Mucosa of rectum (tissue), 2 donors: ENCODE measurements at regions not wholly inside any gene's neighbourhood (a gene's known extent, or its start where the extent isn't known, plus 50 kb on each side); places are given as distances from the start of the nearest gene placed in this dataset.
"Not testable (repeated sequence)": the region's sequence is repeated elsewhere in the genome, so short reads cannot be mapped to it uniquely, and the experiment has no call there.

Source experiments
- H3K27ac ChIP-seq, 2 donors: one replicate each; pipeline ENCODE4 v1.7.0; 2013; ENCODE audit warnings: inconsistent platforms in 2 of 2, low read depth in 2 of 2, low read length in 2 of 2
- H3K27me3 ChIP-seq, 2 donors: one replicate each; pipeline ENCODE4 v1.7.0; 2013; ENCODE audit warnings: low read length in 2 of 2; ENCODE audit not compliant: control insufficient read depth in 2 of 2, insufficient read depth in 2 of 2
- H3K36me3 ChIP-seq, 2 donors: one replicate each; pipeline ENCODE4 v1.7.0; 2013; ENCODE audit warnings: low read length in 2 of 2; ENCODE audit not compliant: control insufficient read depth in 2 of 2, insufficient read depth in 2 of 2
- H3K4me1 ChIP-seq, 2 donors: one replicate each; pipeline ENCODE4 v1.7.0; 2013; ENCODE audit warnings: low read length in 2 of 2, mild to moderate bottlenecking in 1 of 2; ENCODE audit not compliant: control insufficient read depth in 2 of 2, insufficient read depth in 2 of 2
- H3K4me3 ChIP-seq, 2 donors: one replicate each; pipeline ENCODE4 v1.7.0; 2013; ENCODE audit warnings: low read length in 2 of 2
- H3K9ac ChIP-seq, 2 donors: one replicate each; pipeline ENCODE4 v1.7.0; 2013; ENCODE audit warnings: low read length in 2 of 2, low read depth in 1 of 2, mild to moderate bottlenecking in 1 of 2
- H3K9me3 ChIP-seq, 2 donors: one replicate each; pipeline ENCODE4 v1.7.0; 2013; ENCODE audit warnings: low read length in 2 of 2; ENCODE audit not compliant: control insufficient read depth in 2 of 2
- donor health status: healthy.
- donor health status: Normal muscosa, but diverticular disease.

DNA sequence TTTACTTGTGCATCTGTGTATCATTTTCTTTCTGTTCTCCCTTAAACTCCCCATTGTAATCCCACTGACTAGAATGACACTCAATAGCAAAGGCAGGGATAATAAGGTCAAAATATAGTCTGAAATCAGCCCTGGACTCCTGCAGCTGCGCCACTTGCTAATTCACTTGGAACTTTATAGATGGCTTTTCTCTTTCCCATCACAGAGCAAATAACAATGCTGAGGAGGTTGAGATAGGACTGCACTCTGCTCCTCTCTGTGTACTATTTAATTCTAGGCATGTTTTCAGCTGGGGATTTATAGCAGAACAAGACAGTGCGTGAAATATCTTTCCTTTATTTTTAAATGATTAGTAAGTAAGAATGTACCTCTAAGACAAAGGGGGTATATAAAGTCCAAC lies 324.2 kb downstream of the LNPK start:
- Histone ChIP-seq H3K9ac (no peak overlapping the region), H3K4me3 (no peak overlapping the region), H3K4me1 (no peaks in the 10 kb centered on the region), H3K36me3 (no peaks in the 10 kb centered on the region), H3K27me3 (no peaks in the 10 kb centered on the region), H3K9me3 (no peaks in the 10 kb centered on the region), H3K27ac (no peak overlapping the region)

DNA sequence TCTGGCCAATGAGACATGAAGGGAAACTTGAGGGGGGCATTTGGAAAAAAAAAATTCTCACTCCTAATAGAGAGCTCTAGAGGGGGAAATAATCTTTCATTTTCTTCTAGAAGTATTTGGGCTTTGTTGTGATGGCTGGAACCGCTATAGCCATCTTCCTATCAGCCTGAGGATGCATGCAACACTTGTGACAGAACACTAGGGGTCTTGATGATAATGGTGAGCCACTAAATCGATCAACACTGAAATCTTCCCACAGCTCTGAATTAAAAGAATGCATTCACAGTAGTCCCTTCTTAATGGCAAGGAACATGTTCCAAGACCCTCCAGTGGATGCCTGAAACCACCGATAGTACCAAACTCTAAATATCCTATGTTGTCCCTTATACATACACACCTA lies 325.3 kb downstream of the LNPK start:
- Histone ChIP-seq H3K9ac (no peak overlapping the region), H3K4me1 (no peaks in the 10 kb centered on the region), H3K27ac (no peak overlapping the region), H3K36me3 (no peaks in the 10 kb centered on the region), H3K27me3 (no peaks in the 10 kb centered on the region), H3K9me3 (no peaks in the 10 kb centered on the region), H3K4me3 (no peak overlapping the region)

DNA sequence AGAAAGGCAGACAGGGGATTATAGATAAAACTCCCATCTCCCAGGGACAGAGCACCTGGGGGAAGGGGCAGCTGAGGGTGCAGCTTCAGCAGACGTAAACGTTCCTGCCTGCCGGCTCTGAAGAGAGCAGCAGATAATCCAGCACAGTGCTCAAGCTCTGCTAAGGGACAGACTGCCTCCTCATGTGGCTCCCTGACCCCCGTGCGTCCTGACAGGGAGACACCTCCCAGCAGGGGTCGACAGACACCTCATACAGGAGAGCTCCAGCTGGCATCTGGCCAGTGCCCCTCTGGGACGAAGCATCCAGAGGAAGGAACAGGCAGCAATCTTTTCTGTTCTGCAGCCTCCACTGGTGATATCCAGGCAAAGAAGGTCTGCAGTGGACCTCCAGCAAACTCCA lies 333.3 kb downstream of the LNPK start:
- H3K27me3 ChIP-seq, H3K4me3 ChIP-seq, H3K9me3 ChIP-seq, H3K27ac ChIP-seq, H3K4me1 ChIP-seq, H3K36me3 ChIP-seq, H3K9ac ChIP-seq: not testable (repeated sequence)

DNA sequence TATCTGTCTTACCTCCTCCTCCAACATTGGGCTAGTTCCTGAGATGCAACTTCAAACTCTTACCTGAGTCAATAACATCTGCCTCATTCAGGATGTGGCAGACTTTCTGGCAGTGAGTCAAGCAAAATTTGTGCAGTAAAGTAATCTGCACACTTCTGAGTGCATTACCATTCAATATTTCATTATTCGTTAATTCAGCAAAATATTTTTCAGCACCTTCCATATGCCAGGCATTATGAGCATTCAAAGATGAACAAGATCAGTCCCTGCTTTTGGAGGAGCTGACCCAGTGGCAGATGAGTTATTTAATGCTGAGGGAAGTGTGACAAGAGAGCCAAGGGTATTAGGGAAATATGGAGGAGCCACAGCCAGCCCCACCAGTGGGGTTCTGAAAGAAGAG lies 339.7 kb downstream of the LNPK start:
- no peaks in the 10 kb centered on the region for H3K9me3 ChIP-seq
- H3K4me1 ChIP-seq, result no peaks in the 10 kb centered on the region
- H3K27me3 ChIP-seq, result no peaks in the 10 kb centered on the region
- no peak overlapping the region for H3K9ac ChIP-seq
- H3K4me3 ChIP-seq, result no peak overlapping the region
- H3K36me3 ChIP-seq, result no peaks in the 10 kb centered on the region
- H3K27ac ChIP-seq, result no peak overlapping the region

- H3K36me3 ChIP-seq, result no peaks in the 10 kb centered on the region
Observed at GRCh38 chr2:175648577-175649063, 353.4 kb downstream of the LNPK start.

GRCh38 chr2:175647058-175647457 lies 355.0 kb downstream of the LNPK start:
- Histone ChIP-seq H3K9me3 (peaks cover 0 to 3% of the 10 kb centered on the region in 2 donors), H3K9ac (no peak overlapping the region)

More at GRCh38 chr2:175648577-175649063, 353.4 kb downstream of the LNPK start:
- Histone ChIP-seq H3K27ac (no peak overlapping the region), H3K4me3 (no peak overlapping the region), H3K4me1 (no peaks in the 10 kb centered on the region), H3K9ac (no peak overlapping the region), H3K27me3 (no peaks in the 10 kb centered on the region), H3K9me3 (peaks cover 0 to 3% of the 10 kb centered on the region in 2 donors)

DNA sequence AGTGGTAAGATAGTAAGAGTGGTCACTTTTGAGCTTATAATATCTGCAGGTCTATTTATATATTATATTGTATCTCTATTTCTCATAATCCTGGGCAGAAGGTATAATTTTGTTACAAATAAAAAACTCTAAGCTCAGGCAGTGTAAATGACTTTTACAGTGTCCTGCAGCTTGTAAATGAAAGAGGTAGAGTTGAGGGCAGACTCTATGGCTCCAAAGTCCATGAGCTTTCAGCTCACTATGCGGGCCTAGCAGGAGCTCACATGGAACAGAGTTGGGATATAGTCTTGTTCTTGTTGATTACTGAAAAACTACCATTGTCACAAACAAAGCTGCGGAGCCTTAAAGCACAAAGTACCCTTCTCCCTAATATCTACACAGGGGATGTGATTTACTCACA lies 361.4 kb downstream of the LNPK start:
- H3K9me3 ChIP-seq, result no peaks in the 10 kb centered on the region
- H3K27ac ChIP-seq, result no peak overlapping the region
- H3K4me1 ChIP-seq, result no peaks in the 10 kb centered on the region
- H3K4me3 ChIP-seq, result no peak overlapping the region
- H3K27me3 ChIP-seq, result no peaks in the 10 kb centered on the region
- H3K9ac ChIP-seq, result no peak overlapping the region
- no peaks in the 10 kb centered on the region for H3K36me3 ChIP-seq

More at GRCh38 chr2:175647058-175647457, 355.0 kb downstream of the LNPK start:
- no peak overlapping the region for H3K27ac ChIP-seq
- no peaks in the 10 kb centered on the region for H3K27me3 ChIP-seq
- H3K4me1 ChIP-seq, result no peaks in the 10 kb centered on the region
- H3K4me3 ChIP-seq, result no peak overlapping the region
- no peaks in the 10 kb centered on the region for H3K36me3 ChIP-seq

DNA sequence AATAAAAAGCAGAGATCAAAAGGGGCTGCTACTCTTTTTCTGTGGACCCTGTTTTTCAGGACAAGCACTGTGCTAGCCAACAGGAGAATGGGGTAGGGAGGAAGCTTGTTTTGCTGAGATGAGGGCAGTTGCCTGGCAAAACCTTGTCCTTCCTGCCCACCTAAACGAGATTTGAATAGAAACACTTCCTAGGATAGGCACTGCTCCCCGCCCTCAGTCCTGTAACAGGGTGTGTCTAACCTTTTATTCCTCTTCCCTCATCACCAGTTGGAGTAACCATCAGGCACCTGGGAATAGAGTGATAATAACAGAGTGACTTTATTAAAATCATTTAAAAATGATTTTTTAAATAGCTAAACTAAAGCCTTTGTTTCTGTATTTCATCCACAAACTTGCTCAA lies 368.8 kb downstream of the LNPK start:
- peaks cover 15 to 20% of the 10 kb centered on the region in 2 donors for H3K4me1 ChIP-seq
- H3K36me3 ChIP-seq, result no peaks in the 10 kb centered on the region
- no peak overlapping the region for H3K9ac ChIP-seq
- no peaks in the 10 kb centered on the region for H3K27me3 ChIP-seq
- no peak overlapping the region for H3K27ac ChIP-seq
- H3K9me3 ChIP-seq, result no peaks in the 10 kb centered on the region
- no peak overlapping the region for H3K4me3 ChIP-seq

- Histone ChIP-seq H3K4me1 (peaks cover 15 to 20% of the 10 kb centered on the region in 2 donors), H3K27me3 (no peaks in the 10 kb centered on the region), H3K36me3 (no peaks in the 10 kb centered on the region), H3K4me3 (no peak overlapping the region), H3K27ac (peak overlapping the region; percentile 23 to 49), H3K9ac (no peak overlapping the region), H3K9me3 (no peaks in the 10 kb centered on the region)
Observed at GRCh38 chr2:175631245-175631623, 370.8 kb downstream of the LNPK start.

GRCh38 chr2:175630280-175631244 lies 371.5 kb downstream of the LNPK start:
- H3K36me3 ChIP-seq, result no peaks in the 10 kb centered on the region
- peak overlapping the region in 1 of 2 donors; percentile 16 for H3K4me3 ChIP-seq
- H3K4me1 ChIP-seq, result peaks cover 15 to 20% of the 10 kb centered on the region in 2 donors
- H3K27ac ChIP-seq, result peak overlapping the region; percentile 23 to 49
- H3K9ac ChIP-seq, result no peak overlapping the region
- H3K9me3 ChIP-seq, result no peaks in the 10 kb centered on the region
- no peaks in the 10 kb centered on the region for H3K27me3 ChIP-seq
